Hematopoietic multipotent progenitor cell treated with erythropoietin and hydrocortisone succinate and interleukin-3 and kit ligand, for 8 days (in vitro differentiated cells): ENCODE measurements at regions not wholly inside any gene's neighbourhood (a gene's known extent, or its start where the extent isn't known, plus 50 kb on each side); places are given as distances from the start of the nearest gene placed in this dataset.

ENCODE experiments used
- DNase-seq: peaks from one replicate; pipeline ENCODE4 v3.0.0-alpha.2; 2015

DNA sequence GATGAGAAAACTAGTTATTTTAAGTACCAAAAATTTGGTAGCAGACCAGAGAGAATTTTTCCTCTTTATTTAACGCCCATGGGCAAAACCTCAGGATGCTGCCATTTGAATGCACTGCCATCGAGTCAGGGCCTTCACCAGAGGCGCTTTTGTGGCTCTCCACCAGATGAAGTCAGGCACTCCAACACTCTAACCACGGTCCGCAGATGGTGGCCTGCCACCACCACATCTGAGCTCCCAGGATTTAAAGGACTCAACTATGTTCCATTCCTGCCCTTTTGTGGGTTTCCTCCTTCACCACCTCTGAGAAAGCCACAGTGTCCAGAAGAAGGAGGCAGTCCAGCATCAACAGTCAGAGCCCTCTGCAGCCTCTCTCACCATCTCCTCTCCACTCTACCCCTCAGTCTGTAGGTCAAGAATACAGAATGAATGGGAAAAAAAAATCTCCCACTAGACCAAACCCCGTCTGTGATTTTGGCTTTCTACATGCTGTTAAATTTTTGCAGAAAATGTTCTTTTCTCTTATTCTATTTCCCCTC lies 647.4 kb downstream of the USP25 start:
- no peak for DNase-seq

DNA sequence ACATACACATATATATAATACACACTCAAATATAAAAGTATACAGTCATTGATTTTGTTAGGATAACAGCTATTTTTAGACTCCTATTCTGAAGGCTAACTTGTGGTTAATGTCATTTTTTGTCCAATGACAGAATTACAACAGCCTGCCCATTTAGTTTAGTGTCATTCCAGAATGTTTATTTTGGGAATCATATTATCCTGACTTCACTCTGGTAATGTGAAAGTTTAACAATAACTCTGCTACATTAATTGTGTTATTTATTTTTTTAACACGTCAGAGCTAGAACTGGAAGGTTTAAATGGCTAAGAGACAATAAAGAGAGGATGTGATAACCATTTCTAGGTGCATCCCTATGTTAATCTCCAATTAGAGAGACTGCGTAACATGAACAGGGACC lies 648.1 kb downstream of the USP25 start:
- no peak for DNase-seq

- DNase-seq, result no peak
Measured at GRCh38 chr21:16378525-16378924, 648.7 kb downstream of the USP25 start.

DNA sequence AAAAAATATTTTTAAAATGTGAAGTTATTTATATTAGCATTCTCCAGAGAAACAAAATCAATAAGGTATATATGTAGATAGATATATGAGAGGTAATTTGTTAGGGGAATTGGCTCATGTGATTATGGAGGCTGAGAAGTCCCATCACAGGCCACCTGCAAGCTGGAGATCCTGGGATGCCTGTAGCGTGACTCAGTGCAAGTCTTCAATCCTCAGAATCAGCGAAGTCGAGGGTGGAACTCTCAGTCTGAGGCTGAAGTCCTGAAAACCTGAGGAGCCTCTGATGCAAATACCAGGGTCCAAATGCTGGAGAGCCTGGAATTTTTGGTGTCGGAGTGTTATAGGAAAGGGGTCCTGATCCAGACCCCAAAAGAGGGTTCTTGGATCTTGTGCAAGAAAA lies 658.5 kb downstream of the USP25 start:
- no peak for DNase-seq

DNA sequence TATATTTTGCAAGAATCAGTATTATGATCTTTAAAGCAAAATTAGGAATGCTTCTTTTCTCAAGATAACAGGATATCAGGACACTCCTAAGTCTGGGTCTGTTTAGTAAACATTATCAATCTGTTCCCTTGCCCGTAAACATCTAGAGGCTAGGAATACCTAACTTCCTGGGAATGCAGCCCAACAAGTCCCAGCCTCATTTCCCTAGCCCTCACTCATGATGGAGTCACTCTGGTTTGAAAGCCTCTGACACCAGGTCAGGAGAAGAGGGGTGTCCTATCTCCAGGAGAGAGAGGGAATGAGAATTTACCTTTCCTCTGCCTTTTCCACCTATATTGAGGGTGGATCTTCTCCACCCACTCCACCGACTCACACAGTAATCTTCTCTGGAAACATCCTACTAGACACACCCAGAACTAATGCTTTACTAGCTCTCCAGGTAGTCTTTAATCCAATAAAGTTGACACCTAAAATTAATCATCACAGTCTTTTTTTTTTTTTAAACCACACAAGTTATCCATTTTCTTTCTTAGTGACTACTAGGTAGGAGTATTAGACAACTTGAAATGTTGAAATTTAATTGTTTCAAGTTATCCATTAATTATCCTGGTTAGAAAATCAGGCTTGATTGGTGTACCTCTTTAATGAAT lies 659.3 kb downstream of the USP25 start:
- DNase-seq, result no peak

DNA sequence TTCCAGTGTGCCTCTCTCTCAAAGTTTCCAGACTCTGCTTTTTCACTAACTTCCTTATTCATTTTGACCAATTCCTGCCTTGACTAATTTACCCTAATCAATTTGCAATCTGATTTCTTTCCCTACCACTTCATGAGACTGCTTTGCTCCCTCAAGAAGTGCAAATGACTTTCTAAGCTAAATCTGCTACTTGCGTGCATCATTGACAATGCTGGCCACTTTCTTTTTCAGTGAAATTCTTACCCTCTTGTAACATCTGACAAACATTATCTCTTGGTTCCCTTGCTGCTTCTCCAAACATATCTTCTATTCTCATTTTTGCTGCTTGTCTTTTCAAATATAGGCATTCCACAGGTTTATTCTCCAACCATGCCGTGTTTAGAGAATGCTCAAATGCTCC lies 659.9 kb downstream of the USP25 start:
- DNase-seq, result no peak

DNA sequence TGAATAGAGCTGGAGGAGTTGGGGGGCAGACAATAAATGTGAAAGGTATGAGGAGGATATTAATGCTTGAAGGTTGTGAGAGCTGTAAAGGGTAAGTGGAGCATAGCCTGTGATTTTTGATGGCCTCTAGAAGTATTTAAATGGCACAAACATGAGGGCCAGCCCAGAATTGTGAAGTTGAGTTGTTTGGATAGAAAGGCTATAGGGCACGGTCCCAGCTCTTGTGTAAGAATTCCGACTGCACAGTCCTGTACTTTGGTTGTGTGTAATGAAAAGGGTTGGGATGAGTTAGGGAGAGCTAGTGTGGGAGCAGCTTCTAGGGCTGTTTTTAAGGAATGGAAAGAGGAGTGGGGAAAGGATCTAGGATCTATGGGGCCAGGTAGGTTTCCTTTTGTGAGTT lies 665.5 kb downstream of the USP25 start:
- no peak for DNase-seq

DNA sequence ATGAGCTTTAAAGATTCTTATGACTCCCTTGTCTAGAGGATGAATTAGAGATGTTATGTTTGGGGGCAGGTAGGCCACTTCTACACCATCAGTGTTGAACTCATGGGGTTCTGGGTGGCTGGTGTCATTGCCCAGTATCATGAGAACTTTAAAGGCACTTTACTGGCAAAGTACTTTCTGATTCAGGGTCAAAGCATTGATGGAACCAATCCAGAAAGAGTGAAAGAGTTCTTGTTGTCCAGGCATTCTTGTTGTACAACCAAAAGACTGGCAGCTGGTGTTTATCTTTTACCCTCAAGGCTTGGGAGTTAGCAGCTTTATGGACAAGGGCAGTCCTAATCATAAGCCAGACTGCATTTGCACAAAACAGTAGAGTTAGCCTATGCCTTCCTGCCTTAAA lies 673.0 kb downstream of the USP25 start:
- DNase-seq, result no peak

- no peak for DNase-seq
Measured at GRCh38 chr21:16404776-16405175, 675.0 kb downstream of the USP25 start.

- DNase-seq, result no peak
Measured at GRCh38 chr21:16406355-16406754, 676.6 kb downstream of the USP25 start.

DNA sequence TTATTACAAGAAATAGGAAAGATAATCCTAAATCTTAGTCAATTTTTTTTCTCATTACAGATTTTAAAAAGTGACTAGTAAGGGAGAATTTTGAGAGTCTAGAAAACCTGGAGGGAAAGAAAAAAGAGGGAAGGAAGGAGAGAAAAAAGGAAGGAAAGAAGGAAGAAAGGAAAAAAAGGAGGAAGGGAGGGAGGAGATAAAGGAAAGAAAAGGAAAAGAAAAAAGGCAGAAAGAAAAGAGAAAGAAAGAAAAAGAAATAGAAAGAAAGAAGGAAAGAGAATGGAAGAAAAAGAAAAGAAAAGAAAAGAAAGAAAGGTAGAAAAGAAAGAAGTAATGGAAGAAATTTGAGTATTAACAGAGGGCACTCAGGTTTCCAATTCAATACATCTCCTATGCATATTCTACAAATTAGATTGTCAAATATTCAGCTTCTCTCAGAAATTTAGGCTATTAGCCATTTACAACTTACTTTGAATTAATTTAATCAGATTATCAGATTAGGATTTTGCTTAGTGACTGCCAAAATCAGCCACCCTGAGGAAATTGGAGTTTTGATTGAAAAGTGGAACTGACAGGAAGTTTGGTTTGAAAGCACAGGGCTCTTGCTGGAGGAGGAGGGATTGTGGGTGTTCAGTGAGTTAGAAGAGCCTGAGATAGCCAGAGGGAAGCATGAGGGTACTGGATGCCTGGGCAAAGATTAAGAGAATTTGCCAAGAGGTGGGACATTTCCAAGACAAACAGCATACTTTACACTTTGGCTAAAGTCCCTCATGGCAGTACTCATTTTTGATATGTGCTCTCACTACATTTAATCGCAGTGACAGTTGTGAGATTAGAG lies 677.8 kb downstream of the USP25 start:
- DNase-seq, result no peak

GRCh38 chr21:16408280-16408679 lies 678.5 kb downstream of the USP25 start:
- DNase-seq, result no peak

- no peak for DNase-seq
Measured at GRCh38 chr21:16409352-16409751, 679.6 kb downstream of the USP25 start.

- DNase-seq, result no peak
Measured at GRCh38 chr21:16418226-16418625, 688.4 kb downstream of the USP25 start.

- DNase-seq, result no peak
Measured at GRCh38 chr21:16418642-16419041, 688.9 kb downstream of the USP25 start.

DNA sequence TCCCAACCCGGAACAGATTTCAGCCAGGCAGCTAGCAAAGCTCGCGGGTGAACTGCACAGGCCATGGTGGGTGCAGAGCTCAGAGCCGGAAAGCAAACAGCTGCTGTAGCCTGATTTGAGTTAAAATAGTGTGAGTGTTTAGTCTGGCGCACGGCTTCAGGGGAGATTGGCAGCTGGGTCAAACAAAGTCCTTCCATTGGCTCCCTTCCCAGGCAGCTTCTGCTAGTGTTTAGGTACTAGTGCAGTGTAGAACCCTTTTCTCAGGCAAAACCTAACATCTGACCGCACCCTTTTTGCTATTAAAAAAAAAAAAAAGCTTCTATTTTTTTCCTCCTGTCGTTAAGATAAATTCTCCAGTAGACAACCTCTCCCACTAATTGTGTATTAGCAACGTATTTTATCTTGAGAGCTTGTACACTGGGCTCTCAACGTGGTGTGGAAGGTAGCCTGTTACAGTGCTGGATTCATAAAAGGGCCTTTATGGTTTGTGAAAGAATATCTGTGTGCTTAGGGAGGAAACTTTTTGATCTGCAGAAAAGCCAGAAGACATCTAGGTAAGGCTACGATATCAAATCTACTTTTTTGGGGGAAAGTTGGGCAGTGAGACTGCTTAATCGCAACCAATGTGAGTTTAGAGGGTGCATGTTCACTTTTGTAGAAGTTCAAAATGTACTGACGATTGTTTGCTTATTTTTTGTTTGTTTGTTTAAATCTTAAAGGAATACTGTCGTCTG lies 689.6 kb downstream of the USP25 start:
- DNase-seq, result peak; percentile 35

DNA sequence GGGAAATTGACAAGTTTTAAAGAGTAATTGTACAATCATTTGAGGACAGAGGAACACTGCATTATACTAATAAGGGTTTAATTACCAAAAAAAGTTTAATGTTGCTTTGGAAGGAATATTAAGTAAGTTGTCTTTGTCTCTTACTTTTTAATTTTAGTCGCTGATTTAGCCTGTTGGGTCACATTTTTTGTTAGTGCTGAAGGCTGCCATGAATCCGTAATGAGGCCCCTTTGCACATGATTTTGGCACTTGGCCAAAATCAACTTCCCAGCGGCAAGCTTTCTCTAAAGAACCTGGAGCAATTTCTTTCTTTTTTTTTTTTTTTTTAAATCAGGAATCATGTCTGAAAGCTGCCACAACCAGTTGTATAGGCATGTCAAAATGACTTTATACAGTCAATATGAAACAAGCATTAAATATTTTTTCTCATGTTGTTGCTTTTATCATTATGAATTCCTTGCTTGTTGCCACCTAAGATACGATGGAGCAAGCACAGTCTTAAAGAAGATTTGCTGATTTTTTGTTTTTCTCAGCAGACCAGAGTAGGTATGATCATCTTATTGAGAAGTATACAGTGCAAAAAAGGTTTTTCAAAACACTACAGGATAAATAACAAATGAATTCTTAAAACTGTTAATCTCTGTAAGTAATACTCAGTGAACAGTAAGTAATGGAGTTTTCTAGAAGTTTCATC lies 690.4 kb downstream of the USP25 start:
- DNase-seq, result no peak

- no peak for DNase-seq
Measured at GRCh38 chr21:16421007-16421406, 691.2 kb downstream of the USP25 start.

DNA sequence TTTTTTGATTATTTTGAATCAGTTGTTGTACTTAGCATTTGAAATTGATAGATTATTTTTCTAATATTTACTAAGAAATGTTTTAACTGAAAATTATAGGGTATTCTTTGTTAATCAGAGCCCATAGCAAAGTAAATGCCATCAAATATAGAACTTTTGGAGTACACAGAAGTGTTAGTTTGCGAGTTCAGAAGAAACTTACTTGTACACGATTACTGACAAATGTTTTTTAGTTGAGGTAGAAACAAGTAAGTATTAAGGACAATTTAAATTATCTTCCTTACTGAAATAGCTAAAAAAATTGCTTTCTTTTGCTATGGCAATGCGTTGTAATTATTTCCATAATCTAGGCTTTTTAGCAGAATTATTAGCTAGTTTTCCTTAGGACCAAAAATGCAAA lies 692.2 kb downstream of the USP25 start:
- no peak for DNase-seq

DNA sequence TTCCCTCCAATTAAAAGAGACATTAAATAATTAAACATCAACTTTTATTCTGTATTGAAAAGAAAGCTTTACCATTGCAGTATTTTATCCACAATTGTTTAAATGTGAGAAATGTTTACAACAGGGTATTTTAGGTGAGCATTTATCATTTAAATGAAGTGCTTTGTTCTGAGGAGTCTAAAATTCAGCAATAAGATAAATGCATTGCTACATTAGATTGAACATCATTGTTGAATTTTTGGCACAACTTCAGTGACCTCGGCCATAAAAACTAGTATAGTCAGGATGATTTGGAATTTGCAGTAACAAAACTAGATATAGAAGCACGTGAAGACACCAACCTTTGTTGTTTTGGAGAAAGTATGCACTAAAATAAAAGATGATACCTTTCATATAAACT lies 692.9 kb downstream of the USP25 start:
- no peak for DNase-seq

- DNase-seq, result no peak
Measured at GRCh38 chr21:16423921-16424320, 694.1 kb downstream of the USP25 start.

DNA sequence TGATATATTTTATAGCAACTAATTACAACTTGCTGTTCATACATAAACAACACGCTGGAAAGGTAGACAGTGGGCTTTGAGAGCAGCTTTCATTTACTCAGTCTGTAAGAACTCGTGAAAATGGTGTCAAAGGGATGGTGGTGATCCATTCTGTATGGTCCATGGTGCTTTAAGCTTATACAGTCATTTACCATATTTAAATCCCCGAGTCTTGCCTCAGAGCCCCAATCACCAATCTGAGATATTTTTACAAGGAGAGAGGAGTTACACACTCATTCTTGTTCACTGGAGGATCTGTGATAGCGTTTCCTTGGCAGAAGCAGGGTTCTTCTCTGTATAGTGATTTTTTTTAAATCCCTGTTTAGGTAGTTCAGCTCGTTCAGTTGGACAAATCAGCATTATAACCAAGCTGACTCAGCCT lies 694.6 kb downstream of the USP25 start:
- DNase-seq, result no peak

GRCh38 chr21:16425376-16425775 lies 695.6 kb downstream of the USP25 start:
- DNase-seq, result no peak
